ENCODE measurements at regions not wholly inside any gene's neighbourhood (a gene's known extent, or its start where the extent isn't known, plus 50 kb on each side); places are given as distances from the start of the nearest gene placed in this dataset.
"Not testable (repeated sequence)": the region's sequence is repeated elsewhere in the genome, so short reads cannot be mapped to it uniquely, and the experiment has no call there.

DNA sequence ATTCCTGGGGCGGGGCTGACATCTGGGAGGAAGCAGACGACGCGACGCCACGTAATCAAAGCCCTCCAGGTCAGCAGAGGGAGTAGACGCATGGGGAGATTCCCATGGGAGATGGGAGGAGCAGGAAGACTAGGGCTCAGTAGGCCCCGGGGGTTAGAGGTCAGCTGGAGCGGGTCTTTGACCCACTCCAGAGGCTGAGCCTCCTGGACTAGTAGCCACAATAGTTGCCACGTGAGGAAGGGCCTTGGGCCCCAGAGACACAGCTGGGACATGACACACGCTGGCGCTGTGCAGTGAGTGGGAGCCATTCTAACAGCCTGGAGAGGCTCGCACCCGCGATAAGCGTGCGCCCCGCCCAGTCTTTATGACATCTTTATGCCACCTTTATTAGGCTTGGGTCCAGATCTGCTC is 95.7 kb upstream of the AMZ2 start:
- Histone ChIP-seq H3K4me1 (ENCODE audit: insufficient read depth, low read length) (no peaks in the 10 kb centered on the region), H3K4me2 (ENCODE audit: insufficient read depth, low read length) (no peak overlapping the region), H3K27ac (ENCODE audit: low read depth, low read length) (no peak overlapping the region), H3K79me2 (ENCODE audit: insufficient read depth, low read length) (no peaks in the 10 kb centered on the region), H3K27me3 (ENCODE audit: insufficient read depth, low read length) (peaks cover 3% of the 10 kb centered on the region), H3K36me3 (ENCODE audit: insufficient read depth, low read length) (no peaks in the 10 kb centered on the region), H3K9me3 (ENCODE audit: low read depth, low read length) (no peaks in the 10 kb centered on the region), H4K20me1 (ENCODE audit: insufficient read depth, low read length) (no peaks in the 10 kb centered on the region), H2AFZ (ENCODE audit: low read length) (no peak overlapping the region), H3K4me3 (ENCODE audit: insufficient read depth, low read length) (no peak overlapping the region)
- DNase-seq (ENCODE audit: insufficient read length, low spot score, missing footprints) = peak; percentile 37
- TF ChIP-seq, protein P1, sequence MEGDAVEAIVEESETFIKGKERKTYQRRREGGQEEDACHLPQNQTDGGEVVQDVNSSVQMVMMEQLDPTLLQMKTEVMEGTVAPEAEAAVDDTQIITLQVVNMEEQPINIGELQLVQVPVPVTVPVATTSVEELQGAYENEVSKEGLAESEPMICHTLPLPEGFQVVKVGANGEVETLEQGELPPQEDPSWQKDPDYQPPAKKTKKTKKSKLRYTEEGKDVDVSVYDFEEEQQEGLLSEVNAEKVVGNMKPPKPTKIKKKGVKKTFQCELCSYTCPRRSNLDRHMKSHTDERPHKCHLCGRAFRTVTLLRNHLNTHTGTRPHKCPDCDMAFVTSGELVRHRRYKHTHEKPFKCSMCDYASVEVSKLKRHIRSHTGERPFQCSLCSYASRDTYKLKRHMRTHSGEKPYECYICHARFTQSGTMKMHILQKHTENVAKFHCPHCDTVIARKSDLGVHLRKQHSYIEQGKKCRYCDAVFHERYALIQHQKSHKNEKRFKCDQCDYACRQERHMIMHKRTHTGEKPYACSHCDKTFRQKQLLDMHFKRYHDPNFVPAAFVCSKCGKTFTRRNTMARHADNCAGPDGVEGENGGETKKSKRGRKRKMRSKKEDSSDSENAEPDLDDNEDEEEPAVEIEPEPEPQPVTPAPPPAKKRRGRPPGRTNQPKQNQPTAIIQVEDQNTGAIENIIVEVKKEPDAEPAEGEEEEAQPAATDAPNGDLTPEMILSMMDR (IDR thresholded peaks at IDR 0.05; ENCODE audit: extremely low read depth, low read depth, low read length) = no peak

DNA sequence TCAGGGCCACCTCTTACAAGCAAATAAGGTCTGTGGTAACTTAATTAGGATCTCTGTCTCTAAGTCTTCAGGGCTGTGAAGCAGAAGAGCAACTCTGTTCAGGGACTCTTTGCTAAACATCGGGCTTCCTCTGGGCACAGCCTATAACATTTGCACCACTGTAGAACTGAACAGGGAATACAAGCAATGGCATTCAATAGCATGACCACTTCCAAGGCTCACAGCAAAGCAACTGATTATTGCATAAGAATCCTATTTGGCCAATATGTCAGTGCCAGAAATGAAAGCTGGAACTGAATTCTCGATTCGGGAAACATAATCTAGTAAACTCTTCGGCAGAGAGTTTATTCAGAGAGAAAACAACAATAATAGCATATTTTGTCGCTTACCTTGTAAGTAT is 92.2 kb upstream of the AMZ2 start:
- no peak for DNase-seq (ENCODE audit: insufficient read length, low spot score, missing footprints)
- TF ChIP-seq, protein P1 (IDR thresholded peaks at IDR 0.05; ENCODE audit: extremely low read depth, low read depth, low read length) = no peak
- Histone ChIP-seq H3K4me3 (ENCODE audit: insufficient read depth, low read length) (no peak overlapping the region), H3K4me2 (ENCODE audit: insufficient read depth, low read length) (no peak overlapping the region), H3K27ac (ENCODE audit: low read depth, low read length) (no peak overlapping the region), H2AFZ (ENCODE audit: low read length) (no peak overlapping the region), H3K27me3 (ENCODE audit: insufficient read depth, low read length) (no peaks in the 10 kb centered on the region), H3K36me3 (ENCODE audit: insufficient read depth, low read length) (no peaks in the 10 kb centered on the region), H3K4me1 (ENCODE audit: insufficient read depth, low read length) (no peaks in the 10 kb centered on the region), H3K79me2 (ENCODE audit: insufficient read depth, low read length) (no peaks in the 10 kb centered on the region), H4K20me1 (ENCODE audit: insufficient read depth, low read length) (no peaks in the 10 kb centered on the region), H3K9me3 (ENCODE audit: low read depth, low read length) (no peaks in the 10 kb centered on the region)

DNA sequence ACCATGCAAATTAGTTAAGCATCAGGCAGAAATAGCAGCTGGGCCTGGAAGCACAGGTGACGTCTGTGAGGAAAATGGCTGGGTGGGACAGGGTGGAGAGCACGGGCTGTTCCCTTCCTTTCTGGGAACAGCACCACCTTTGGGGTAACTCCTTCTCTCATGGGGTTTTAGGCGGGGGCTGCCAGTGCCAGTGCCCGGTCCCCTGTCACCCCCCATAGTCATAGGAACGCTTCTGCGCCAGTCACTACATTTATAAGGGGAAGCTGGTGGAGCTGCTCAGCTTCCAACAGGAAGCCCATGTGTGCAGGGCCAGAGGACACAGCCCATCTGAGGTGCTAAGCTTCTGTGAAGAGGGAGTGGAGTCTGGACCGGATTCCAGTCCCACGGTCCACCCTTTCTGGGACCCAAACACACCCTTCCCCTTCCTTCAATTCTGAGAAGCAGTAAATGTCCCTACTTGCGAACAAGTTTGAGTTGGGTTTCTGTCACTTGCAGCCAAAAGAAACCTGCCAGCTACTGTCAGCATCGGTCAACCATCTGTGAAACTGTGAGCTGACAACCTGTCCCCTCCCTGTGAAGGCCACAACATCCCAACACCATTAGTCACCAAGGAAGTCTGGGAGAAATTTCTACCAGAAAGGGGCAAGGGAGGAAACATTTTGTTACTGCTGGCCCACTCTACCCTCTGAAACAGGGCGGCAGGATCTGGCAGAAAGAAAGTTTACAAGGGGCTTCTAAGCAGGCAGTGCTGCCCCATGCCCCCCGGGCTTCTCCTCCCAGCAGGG is 86.0 kb upstream of the AMZ2 start:
- Histone ChIP-seq H3K4me3 (ENCODE audit: insufficient read depth, low read length) (no peak overlapping the region), H3K9me3 (ENCODE audit: low read depth, low read length) (no peaks in the 10 kb centered on the region), H3K36me3 (ENCODE audit: insufficient read depth, low read length) (no peaks in the 10 kb centered on the region), H3K4me1 (ENCODE audit: insufficient read depth, low read length) (no peaks in the 10 kb centered on the region), H3K27ac (ENCODE audit: low read depth, low read length) (no peak overlapping the region), H3K79me2 (ENCODE audit: insufficient read depth, low read length) (no peaks in the 10 kb centered on the region), H3K27me3 (ENCODE audit: insufficient read depth, low read length) (no peaks in the 10 kb centered on the region), H4K20me1 (ENCODE audit: insufficient read depth, low read length) (no peaks in the 10 kb centered on the region), H3K4me2 (ENCODE audit: insufficient read depth, low read length) (no peak overlapping the region), H2AFZ (ENCODE audit: low read length) (no peak overlapping the region)
- TF ChIP-seq, protein P1 (IDR thresholded peaks at IDR 0.05; ENCODE audit: extremely low read depth, low read depth, low read length) = no peak
- no peak for DNase-seq (ENCODE audit: insufficient read length, low spot score, missing footprints)

DNA sequence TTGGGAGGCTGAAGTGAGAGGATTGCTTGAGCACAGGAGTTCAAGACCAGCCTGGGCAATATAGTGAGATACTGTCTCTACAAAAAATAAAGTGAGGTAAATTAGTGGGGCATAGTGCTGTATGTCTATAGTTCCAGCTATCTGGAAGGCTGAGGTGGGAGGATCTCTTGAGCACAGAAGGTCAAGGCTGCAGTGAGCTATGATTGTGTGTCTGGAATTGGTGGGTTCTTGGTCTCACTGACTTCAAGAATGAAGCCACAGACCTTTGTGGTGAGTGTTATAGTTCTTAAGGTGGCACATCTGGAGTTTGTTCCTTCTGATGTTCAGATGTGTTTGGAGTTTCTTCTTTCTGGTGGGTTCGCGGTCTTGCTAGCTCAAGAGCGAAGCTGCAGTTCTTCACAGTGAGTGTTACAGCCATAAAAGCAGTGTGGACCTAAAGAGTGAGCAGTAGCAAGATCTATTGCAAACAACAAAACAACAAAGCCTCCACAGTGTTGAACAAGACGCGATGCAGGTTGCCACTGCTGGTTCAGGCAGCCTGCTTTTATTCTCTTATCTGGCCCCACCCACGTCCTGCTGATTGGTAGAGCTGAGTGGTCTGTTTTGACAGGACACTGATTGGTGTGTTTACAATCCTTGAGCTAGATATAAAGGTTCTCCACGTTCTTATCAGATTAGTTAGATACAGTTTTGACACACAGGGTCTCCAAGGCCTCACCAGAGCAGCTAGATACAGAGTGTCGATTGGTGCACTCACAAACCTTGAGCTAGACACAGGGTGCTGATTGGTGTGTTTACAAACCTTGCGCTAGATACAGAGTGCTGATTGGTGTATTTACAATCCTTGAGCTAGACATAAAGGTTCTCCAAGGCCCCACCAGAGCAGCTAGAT is 79.3 kb upstream of the AMZ2 start:
- H4K20me1 ChIP-seq (ENCODE audit: insufficient read depth, low read length); H3K4me1 ChIP-seq (ENCODE audit: insufficient read depth, low read length); H3K4me3 ChIP-seq (ENCODE audit: insufficient read depth, low read length); H2AFZ ChIP-seq (ENCODE audit: low read length); H3K27ac ChIP-seq (ENCODE audit: low read depth, low read length); H3K27me3 ChIP-seq (ENCODE audit: insufficient read depth, low read length); H3K4me2 ChIP-seq (ENCODE audit: insufficient read depth, low read length); DNase-seq (ENCODE audit: insufficient read length, low spot score, missing footprints); H3K9me3 ChIP-seq (ENCODE audit: low read depth, low read length); H3K36me3 ChIP-seq (ENCODE audit: insufficient read depth, low read length); H3K79me2 ChIP-seq (ENCODE audit: insufficient read depth, low read length): not testable (repeated sequence)

DNA sequence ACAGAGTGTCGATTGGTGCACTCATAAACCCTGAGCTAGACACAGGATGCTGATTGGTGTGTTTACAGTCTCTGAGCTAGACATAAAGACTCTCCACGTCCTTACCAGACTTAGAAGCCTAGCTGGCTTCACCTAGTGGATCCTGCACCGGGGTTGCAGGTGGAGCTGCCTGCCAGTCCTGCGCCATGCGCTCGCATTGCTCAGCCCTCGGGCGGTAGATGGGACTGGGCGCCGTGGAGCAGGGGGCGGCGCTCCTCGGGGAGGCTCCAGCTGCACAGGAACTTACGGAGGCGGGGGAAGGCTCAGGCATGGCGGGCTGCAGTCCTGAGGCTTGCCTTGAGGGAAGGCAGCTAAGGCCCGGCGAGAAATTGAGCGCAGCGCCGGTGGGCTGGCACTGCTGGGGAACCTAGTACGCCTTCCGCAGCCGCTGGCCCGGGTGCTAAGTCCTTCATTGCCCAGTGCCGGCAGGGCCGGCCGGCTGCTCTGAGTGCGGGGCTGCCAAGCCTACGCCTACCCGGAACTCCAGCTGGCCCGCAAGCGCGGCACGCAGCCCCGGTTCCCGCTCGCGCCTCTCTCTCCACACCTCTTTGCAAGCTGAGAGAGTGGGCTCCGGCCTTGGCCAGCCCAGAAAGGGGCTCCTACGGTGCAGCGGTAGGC is 78.5 kb upstream of the AMZ2 start:
- H3K27me3 ChIP-seq (ENCODE audit: insufficient read depth, low read length); H3K4me2 ChIP-seq (ENCODE audit: insufficient read depth, low read length); H2AFZ ChIP-seq (ENCODE audit: low read length); DNase-seq (ENCODE audit: insufficient read length, low spot score, missing footprints); H3K36me3 ChIP-seq (ENCODE audit: insufficient read depth, low read length); H4K20me1 ChIP-seq (ENCODE audit: insufficient read depth, low read length); H3K79me2 ChIP-seq (ENCODE audit: insufficient read depth, low read length); H3K9me3 ChIP-seq (ENCODE audit: low read depth, low read length); H3K27ac ChIP-seq (ENCODE audit: low read depth, low read length); H3K4me1 ChIP-seq (ENCODE audit: insufficient read depth, low read length): not testable (repeated sequence)
- peak overlapping the region; percentile 28 for H3K4me3 ChIP-seq (ENCODE audit: insufficient read depth, low read length)
